ENCODE measurements at regions not wholly inside any gene's neighbourhood (a gene's known extent, or its start where the extent isn't known, plus 50 kb on each side); places are given as distances from the start of the nearest gene placed in this dataset.

DNA sequence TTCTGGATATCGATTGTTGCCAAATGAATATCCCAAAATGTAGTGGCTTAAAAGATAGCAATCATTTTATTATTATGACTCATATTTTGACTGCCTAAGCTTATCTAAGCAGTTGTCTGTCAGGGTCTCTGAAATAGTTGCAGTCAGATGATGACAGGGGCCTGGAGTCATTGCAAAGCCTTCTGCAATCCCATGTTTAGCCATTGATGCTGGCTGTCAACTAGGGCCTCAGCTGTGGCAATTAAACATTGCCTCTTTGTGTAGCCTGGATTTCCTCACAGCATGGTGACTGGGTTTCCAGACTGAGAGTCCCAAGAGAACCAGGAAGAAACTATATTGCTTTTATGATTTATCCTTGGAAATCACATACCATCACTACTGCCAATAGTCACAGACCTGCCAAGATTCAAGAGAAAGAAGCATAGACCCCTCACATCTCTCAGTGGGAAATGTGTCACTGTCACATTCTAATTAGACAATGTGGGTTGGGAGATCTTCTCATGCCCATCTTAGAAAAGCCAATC is 227.3 kb upstream of the NOCT start:
- TF ChIP-seq POLR2A (IDR thresholded peaks at IDR 0.05; ENCODE audit: low read length) = no peak
- no peak for TF ChIP-seq GATA1 (IDR thresholded peaks at IDR 0.05; ENCODE audit: low read depth, low read length)
